ENCODE measurements at regions not wholly inside any gene's neighbourhood (a gene's known extent, or its start where the extent isn't known, plus 50 kb on each side); places are given as distances from the start of the nearest gene placed in this dataset.
"Not testable (repeated sequence)": the region's sequence is repeated elsewhere in the genome, so short reads cannot be mapped to it uniquely, and the experiment has no call there.

GRCh38 chr9:115456515-115456914 lies 338.6 kb upstream of the TNC start:
- Histone ChIP-seq H3K4me3 (ENCODE audit: extremely low read depth, insufficient read depth, low read length, poor library complexity, severe bottlenecking) (no peak overlapping the region), H3K9me3 (ENCODE audit: control insufficient read depth, low read length) (no peaks in the 10 kb centered on the region), H3K4me1 (ENCODE audit: control insufficient read depth, insufficient read depth, low read length, poor library complexity, severe bottlenecking) (no peaks in the 10 kb centered on the region), H3K27ac (ENCODE audit: low read depth, low read length, severe bottlenecking) (no peak overlapping the region), H3K36me3 (ENCODE audit: control insufficient read depth, insufficient read depth, low read length) (no peaks in the 10 kb centered on the region)

- Histone ChIP-seq H3K27ac (ENCODE audit: low read depth, low read length, severe bottlenecking) (no peak overlapping the region), H3K4me3 (ENCODE audit: extremely low read depth, insufficient read depth, low read length, poor library complexity, severe bottlenecking) (no peak overlapping the region), H3K9me3 (ENCODE audit: control insufficient read depth, low read length) (no peaks in the 10 kb centered on the region), H3K4me1 (ENCODE audit: control insufficient read depth, insufficient read depth, low read length, poor library complexity, severe bottlenecking) (no peaks in the 10 kb centered on the region), H3K36me3 (ENCODE audit: control insufficient read depth, insufficient read depth, low read length) (no peaks in the 10 kb centered on the region)
- WGBS, 2 experiments (ENCODE audit: insufficient coverage in 2 of 2): 100% methylated on average over 1 of the region's 3 CpGs; no CpG with 5 or more reads in 1 of the 2 experiments
Measured at GRCh38 chr9:115461280-115461679, 343.3 kb upstream of the TNC start.

- WGBS, 2 experiments (ENCODE audit: insufficient coverage in 2 of 2): 83 to 96% methylated on average over 6 to 7 of the region's 7 CpGs
Measured at GRCh38 chr9:115462623-115463022, 344.7 kb upstream of the TNC start.

GRCh38 chr9:115466756-115467155 lies 348.8 kb upstream of the TNC start:
- H3K36me3 ChIP-seq (ENCODE audit: control insufficient read depth, insufficient read depth, low read length): no peaks in the 10 kb centered on the region
- H3K27ac ChIP-seq (ENCODE audit: low read depth, low read length, severe bottlenecking): no peak overlapping the region
- H3K4me3 ChIP-seq (ENCODE audit: extremely low read depth, insufficient read depth, low read length, poor library complexity, severe bottlenecking): no peak overlapping the region
- 94 to 96% methylated on average over 5 to 6 of the region's 7 CpGs for WGBS, 2 experiments (ENCODE audit: insufficient coverage in 2 of 2)
- H3K9me3 ChIP-seq (ENCODE audit: control insufficient read depth, low read length): peaks cover 8% of the 10 kb centered on the region
- no peaks in the 10 kb centered on the region for H3K4me1 ChIP-seq (ENCODE audit: control insufficient read depth, insufficient read depth, low read length, poor library complexity, severe bottlenecking)

More at GRCh38 chr9:115462623-115463022, 344.7 kb upstream of the TNC start:
- no peaks in the 10 kb centered on the region for H3K36me3 ChIP-seq (ENCODE audit: control insufficient read depth, insufficient read depth, low read length)
- H3K4me3 ChIP-seq (ENCODE audit: extremely low read depth, insufficient read depth, low read length, poor library complexity, severe bottlenecking): no peak overlapping the region
- H3K9me3 ChIP-seq (ENCODE audit: control insufficient read depth, low read length): no peaks in the 10 kb centered on the region
- no peak overlapping the region for H3K27ac ChIP-seq (ENCODE audit: low read depth, low read length, severe bottlenecking)
- H3K4me1 ChIP-seq (ENCODE audit: control insufficient read depth, insufficient read depth, low read length, poor library complexity, severe bottlenecking): no peaks in the 10 kb centered on the region

GRCh38 chr9:115469841-115470240 lies 351.9 kb upstream of the TNC start:
- Histone ChIP-seq H3K36me3 (ENCODE audit: control insufficient read depth, insufficient read depth, low read length) (no peaks in the 10 kb centered on the region), H3K4me3 (ENCODE audit: extremely low read depth, insufficient read depth, low read length, poor library complexity, severe bottlenecking) (no peak overlapping the region), H3K4me1 (ENCODE audit: control insufficient read depth, insufficient read depth, low read length, poor library complexity, severe bottlenecking) (no peaks in the 10 kb centered on the region), H3K27ac (ENCODE audit: low read depth, low read length, severe bottlenecking) (no peak overlapping the region), H3K9me3 (ENCODE audit: control insufficient read depth, low read length) (peaks cover 8% of the 10 kb centered on the region)
- 80 to 100% methylated on average over 1 of the region's 2 CpGs for WGBS, 2 experiments (ENCODE audit: insufficient coverage in 2 of 2)

GRCh38 chr9:115473032-115473431 lies 355.1 kb upstream of the TNC start:
- H3K9me3 ChIP-seq (ENCODE audit: control insufficient read depth, low read length); H3K27ac ChIP-seq (ENCODE audit: low read depth, low read length, severe bottlenecking); H3K4me3 ChIP-seq (ENCODE audit: extremely low read depth, insufficient read depth, low read length, poor library complexity, severe bottlenecking); H3K36me3 ChIP-seq (ENCODE audit: control insufficient read depth, insufficient read depth, low read length); H3K4me1 ChIP-seq (ENCODE audit: control insufficient read depth, insufficient read depth, low read length, poor library complexity, severe bottlenecking): not testable (repeated sequence)
- no CpG with 5 or more reads among the region's 3 CpGs for WGBS, 2 experiments (ENCODE audit: insufficient coverage in 2 of 2)

- H3K27ac ChIP-seq (ENCODE audit: low read depth, low read length, severe bottlenecking): no peak overlapping the region
- no peak overlapping the region for H3K4me3 ChIP-seq (ENCODE audit: extremely low read depth, insufficient read depth, low read length, poor library complexity, severe bottlenecking)
- H3K36me3 ChIP-seq (ENCODE audit: control insufficient read depth, insufficient read depth, low read length): no peaks in the 10 kb centered on the region
- no peaks in the 10 kb centered on the region for H3K4me1 ChIP-seq (ENCODE audit: control insufficient read depth, insufficient read depth, low read length, poor library complexity, severe bottlenecking)
- 86% methylated on average over 1 of the region's 2 CpGs; no CpG with 5 or more reads in 1 of the 2 experiments for WGBS, 2 experiments (ENCODE audit: insufficient coverage in 2 of 2)
- no peaks in the 10 kb centered on the region for H3K9me3 ChIP-seq (ENCODE audit: control insufficient read depth, low read length)
Measured at GRCh38 chr9:115481769-115482168, 363.8 kb upstream of the TNC start.

GRCh38 chr9:115482747-115483146 lies 364.8 kb upstream of the TNC start:
- Histone ChIP-seq H3K4me3 (ENCODE audit: extremely low read depth, insufficient read depth, low read length, poor library complexity, severe bottlenecking) (no peak overlapping the region), H3K27ac (ENCODE audit: low read depth, low read length, severe bottlenecking) (no peak overlapping the region), H3K9me3 (ENCODE audit: control insufficient read depth, low read length) (no peaks in the 10 kb centered on the region), H3K36me3 (ENCODE audit: control insufficient read depth, insufficient read depth, low read length) (no peaks in the 10 kb centered on the region), H3K4me1 (ENCODE audit: control insufficient read depth, insufficient read depth, low read length, poor library complexity, severe bottlenecking) (no peaks in the 10 kb centered on the region)
- WGBS, 2 experiments (ENCODE audit: insufficient coverage in 2 of 2): no CpG with 5 or more reads among the region's 3 CpGs

- no peaks in the 10 kb centered on the region for H3K4me1 ChIP-seq (ENCODE audit: control insufficient read depth, insufficient read depth, low read length, poor library complexity, severe bottlenecking)
- no peak overlapping the region for H3K27ac ChIP-seq (ENCODE audit: low read depth, low read length, severe bottlenecking)
- H3K9me3 ChIP-seq (ENCODE audit: control insufficient read depth, low read length): no peaks in the 10 kb centered on the region
- H3K4me3 ChIP-seq (ENCODE audit: extremely low read depth, insufficient read depth, low read length, poor library complexity, severe bottlenecking): no peak overlapping the region
- no peaks in the 10 kb centered on the region for H3K36me3 ChIP-seq (ENCODE audit: control insufficient read depth, insufficient read depth, low read length)
Measured at GRCh38 chr9:115492869-115493268, 374.9 kb upstream of the TNC start.

- H3K36me3 ChIP-seq (ENCODE audit: control insufficient read depth, insufficient read depth, low read length): no peaks in the 10 kb centered on the region
- 100% methylated on average over 1 of the region's 1 CpG; no CpG with 5 or more reads in 1 of the 2 experiments for WGBS, 2 experiments (ENCODE audit: insufficient coverage in 2 of 2)
- no peaks in the 10 kb centered on the region for H3K9me3 ChIP-seq (ENCODE audit: control insufficient read depth, low read length)
- H3K27ac ChIP-seq (ENCODE audit: low read depth, low read length, severe bottlenecking): no peak overlapping the region
- no peak overlapping the region for H3K4me3 ChIP-seq (ENCODE audit: extremely low read depth, insufficient read depth, low read length, poor library complexity, severe bottlenecking)
- no peaks in the 10 kb centered on the region for H3K4me1 ChIP-seq (ENCODE audit: control insufficient read depth, insufficient read depth, low read length, poor library complexity, severe bottlenecking)
Measured at GRCh38 chr9:115494393-115494792, 376.4 kb upstream of the TNC start.

GRCh38 chr9:115495052-115495635 lies 377.2 kb upstream of the TNC start:
- no peaks in the 10 kb centered on the region for H3K4me1 ChIP-seq (ENCODE audit: control insufficient read depth, insufficient read depth, low read length, poor library complexity, severe bottlenecking)
- H3K27ac ChIP-seq (ENCODE audit: low read depth, low read length, severe bottlenecking): peak overlapping the region; percentile 10
- no peaks in the 10 kb centered on the region for H3K9me3 ChIP-seq (ENCODE audit: control insufficient read depth, low read length)
- 70% methylated on average over 3 of the region's 6 CpGs; no CpG with 5 or more reads in 1 of the 2 experiments for WGBS, 2 experiments (ENCODE audit: insufficient coverage in 2 of 2)
- no peaks in the 10 kb centered on the region for H3K36me3 ChIP-seq (ENCODE audit: control insufficient read depth, insufficient read depth, low read length)
- no peak overlapping the region for H3K4me3 ChIP-seq (ENCODE audit: extremely low read depth, insufficient read depth, low read length, poor library complexity, severe bottlenecking)

Data from mesodermal cell (in vitro differentiated cells).